Effector memory CD8-positive, alpha-beta T cell (primary cell): ENCODE measurements at regions not wholly inside any gene's neighbourhood (a gene's known extent, or its start where the extent isn't known, plus 50 kb on each side); places are given as distances from the start of the nearest gene placed in this dataset.

Experiments used
- ATAC-seq: fragments of 150-1000 bp; cut with Tn5 transposase; replicated peaks from 2 replicates; pipeline ENCODE4 v1.10.0; 2021; ENCODE audit warnings: mild to moderate bottlenecking, moderate library complexity
- DNase-seq, 3 experiments: peaks; one replicate each; pipeline ENCODE4 v3.0.0; 2021
- H3K27ac Mint-ChIP-seq, 2 donors: one replicate each; pipeline ENCODE4 v1.8.0; 2022; ENCODE audit warnings: mild to moderate bottlenecking in 2 of 2, mixed read lengths in 2 of 2, moderate library complexity in 2 of 2
- H3K27me3 Mint-ChIP-seq, 2 donors: one replicate each; pipeline ENCODE4 v1.8.0; 2022; ENCODE audit warnings: mixed read lengths in 2 of 2
- H3K36me3 Mint-ChIP-seq: one replicate; pipeline ENCODE4 v1.8.0; 2022; ENCODE audit warnings: mild to moderate bottlenecking, moderate library complexity, mixed read lengths; ENCODE audit not compliant: insufficient read depth
- H3K4me1 Mint-ChIP-seq, 2 donors: one replicate each; pipeline ENCODE4 v1.8.0; 2022; ENCODE audit warnings: low read depth in 2 of 2, mixed read lengths in 2 of 2
- H3K4me3 Mint-ChIP-seq, 2 donors: one replicate each; pipeline ENCODE4 v1.8.0; 2022; ENCODE audit warnings: mild to moderate bottlenecking in 2 of 2, mixed read lengths in 2 of 2, moderate library complexity in 2 of 2
- H3K9me3 Mint-ChIP-seq, 2 donors: one replicate each; pipeline ENCODE4 v1.8.0; 2022; ENCODE audit warnings: mixed read lengths in 2 of 2

- no peak overlapping the region for H3K27ac Mint-ChIP-seq
- ATAC-seq (no peak), DNase-seq (no peak)
- no peak overlapping the region for H3K4me3 Mint-ChIP-seq
- no peaks in the 10 kb centered on the region for H3K4me1 Mint-ChIP-seq
- H3K36me3 Mint-ChIP-seq: peaks cover 3% of the 10 kb centered on the region
- peaks cover 0 to 9% of the 10 kb centered on the region in 2 donors for H3K27me3 Mint-ChIP-seq
- H3K9me3 Mint-ChIP-seq: peaks cover 0 to 8% of the 10 kb centered on the region in 2 donors
Observed at GRCh38 chr18:73950116-73950700, 197.4 kb downstream of the FBXO15 start.

- Mint-ChIP-seq H3K4me1 (no peaks in the 10 kb centered on the region), H3K27ac (no peak overlapping the region), H3K4me3 (no peak overlapping the region), H3K27me3 (peaks cover 0 to 9% of the 10 kb centered on the region in 2 donors), H3K9me3 (peaks cover 1 to 8% of the 10 kb centered on the region in 2 donors), H3K36me3 (peaks cover 3% of the 10 kb centered on the region)
- DNase-seq (no peak), ATAC-seq (no peak)
Observed at GRCh38 chr18:73948497-73948896, 199.1 kb downstream of the FBXO15 start.

DNA sequence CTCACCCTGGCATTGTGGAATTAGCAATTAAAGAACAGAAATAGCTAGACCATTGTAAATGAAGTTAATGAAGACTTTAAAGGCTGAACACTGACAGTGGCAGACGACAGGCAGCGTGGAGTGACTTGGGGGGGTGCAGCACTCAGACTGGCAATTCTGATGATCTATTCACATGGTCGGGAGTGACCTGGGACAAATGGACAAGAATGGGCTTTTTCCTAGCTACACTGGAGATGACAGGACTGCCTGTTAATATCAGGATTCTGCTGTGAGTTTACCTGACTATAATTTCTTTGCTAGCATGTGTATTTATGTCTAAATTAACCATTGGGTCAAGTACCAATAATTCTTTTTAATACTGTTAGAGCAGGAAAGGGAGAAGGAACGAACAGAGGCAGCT, 199.6 kb downstream of the FBXO15 start:
- Mint-ChIP-seq H3K9me3 (peaks cover 1 to 8% of the 10 kb centered on the region in 2 donors), H3K4me1 (no peaks in the 10 kb centered on the region), H3K27me3 (peaks cover 0 to 9% of the 10 kb centered on the region in 2 donors), H3K4me3 (no peak overlapping the region), H3K27ac (no peak overlapping the region), H3K36me3 (peaks cover under 1% of the 10 kb centered on the region)
- no peak for DNase-seq
- no peak for ATAC-seq

- H3K27me3 Mint-ChIP-seq: peaks cover 0 to 9% of the 10 kb centered on the region in 2 donors
- H3K4me3 Mint-ChIP-seq: no peak overlapping the region
- no peak overlapping the region for H3K27ac Mint-ChIP-seq
- no peaks in the 10 kb centered on the region for H3K36me3 Mint-ChIP-seq
- H3K4me1 Mint-ChIP-seq: no peaks in the 10 kb centered on the region
- no peak for DNase-seq
- H3K9me3 Mint-ChIP-seq: peaks cover 1 to 8% of the 10 kb centered on the region in 2 donors
- ATAC-seq: no peak
Observed at GRCh38 chr18:73947180-73947921, 200.3 kb downstream of the FBXO15 start.

GRCh38 chr18:73945130-73945792, 202.4 kb downstream of the FBXO15 start:
- H3K27ac Mint-ChIP-seq: no peak overlapping the region
- no peak overlapping the region for H3K4me3 Mint-ChIP-seq
- H3K9me3 Mint-ChIP-seq: peaks cover 1 to 8% of the 10 kb centered on the region in 2 donors

DNA sequence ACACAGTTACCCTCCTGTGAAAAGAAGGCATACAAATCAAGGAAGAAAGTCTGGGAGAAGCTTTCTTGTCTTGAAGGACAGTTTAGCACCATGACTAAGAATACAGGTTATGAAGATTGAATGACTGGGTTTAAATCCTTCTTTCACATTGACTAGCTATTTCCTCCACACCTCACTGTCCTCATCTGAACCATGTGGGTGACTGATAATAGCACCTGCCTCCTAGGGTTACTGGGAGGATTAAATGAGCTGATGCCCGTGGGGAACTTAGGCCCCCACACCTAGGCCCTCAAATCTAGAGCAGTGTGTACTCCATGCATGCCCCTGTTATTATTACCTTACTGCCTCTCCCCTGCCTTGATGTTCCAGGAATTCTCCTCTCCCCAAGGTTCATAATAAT, 202.9 kb downstream of the FBXO15 start:
- H3K4me1 Mint-ChIP-seq: no peaks in the 10 kb centered on the region
- no peak overlapping the region for H3K4me3 Mint-ChIP-seq
- ATAC-seq (no peak), DNase-seq (no peak)
- H3K27ac Mint-ChIP-seq: no peak overlapping the region
- peaks cover 10 to 20% of the 10 kb centered on the region in 2 donors for H3K27me3 Mint-ChIP-seq
- H3K9me3 Mint-ChIP-seq: peaks cover 1 to 8% of the 10 kb centered on the region in 2 donors
- H3K36me3 Mint-ChIP-seq: no peaks in the 10 kb centered on the region

More at GRCh38 chr18:73945130-73945792, 202.4 kb downstream of the FBXO15 start:
- DNase-seq (no peak), ATAC-seq (no peak)
- Mint-ChIP-seq H3K27me3 (peaks cover 6 to 14% of the 10 kb centered on the region in 2 donors), H3K36me3 (no peaks in the 10 kb centered on the region), H3K4me1 (no peaks in the 10 kb centered on the region)

- ATAC-seq (no peak), DNase-seq (no peak)
- no peak overlapping the region for H3K4me3 Mint-ChIP-seq
- no peaks in the 10 kb centered on the region for H3K4me1 Mint-ChIP-seq
- peaks cover 1 to 8% of the 10 kb centered on the region in 2 donors for H3K9me3 Mint-ChIP-seq
- no peak overlapping the region for H3K27ac Mint-ChIP-seq
- no peaks in the 10 kb centered on the region for H3K36me3 Mint-ChIP-seq
- H3K27me3 Mint-ChIP-seq: peaks cover 17 to 28% of the 10 kb centered on the region in 2 donors
Observed at GRCh38 chr18:73943763-73944162, 203.9 kb downstream of the FBXO15 start.

DNA sequence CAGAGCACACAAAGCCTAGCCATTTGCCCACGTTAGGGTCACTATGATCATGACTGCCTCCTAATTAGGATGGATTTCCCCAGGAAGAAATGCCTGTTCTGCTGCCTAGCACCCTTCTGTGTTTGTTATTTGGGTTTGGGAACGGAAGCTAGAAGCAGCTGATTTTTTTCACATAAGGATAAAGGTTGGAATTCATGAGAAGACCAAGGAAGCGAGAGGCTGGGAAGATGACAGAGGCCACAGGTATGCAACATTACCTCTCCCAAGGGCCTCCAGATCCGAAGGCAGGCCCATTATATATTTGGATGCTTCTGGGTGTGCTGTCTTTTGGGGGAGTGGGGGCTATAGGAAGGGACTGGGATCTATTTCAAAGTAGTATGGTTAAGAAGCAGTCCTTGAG, 204.7 kb downstream of the FBXO15 start:
- DNase-seq (no peak), ATAC-seq (no peak)
- H3K4me3 Mint-ChIP-seq: no peak overlapping the region
- no peak overlapping the region for H3K27ac Mint-ChIP-seq
- no peaks in the 10 kb centered on the region for H3K4me1 Mint-ChIP-seq
- H3K27me3 Mint-ChIP-seq: peaks cover 17 to 24% of the 10 kb centered on the region in 2 donors
- peaks cover 1 to 4% of the 10 kb centered on the region in 2 donors for H3K9me3 Mint-ChIP-seq
- no peaks in the 10 kb centered on the region for H3K36me3 Mint-ChIP-seq

DNA sequence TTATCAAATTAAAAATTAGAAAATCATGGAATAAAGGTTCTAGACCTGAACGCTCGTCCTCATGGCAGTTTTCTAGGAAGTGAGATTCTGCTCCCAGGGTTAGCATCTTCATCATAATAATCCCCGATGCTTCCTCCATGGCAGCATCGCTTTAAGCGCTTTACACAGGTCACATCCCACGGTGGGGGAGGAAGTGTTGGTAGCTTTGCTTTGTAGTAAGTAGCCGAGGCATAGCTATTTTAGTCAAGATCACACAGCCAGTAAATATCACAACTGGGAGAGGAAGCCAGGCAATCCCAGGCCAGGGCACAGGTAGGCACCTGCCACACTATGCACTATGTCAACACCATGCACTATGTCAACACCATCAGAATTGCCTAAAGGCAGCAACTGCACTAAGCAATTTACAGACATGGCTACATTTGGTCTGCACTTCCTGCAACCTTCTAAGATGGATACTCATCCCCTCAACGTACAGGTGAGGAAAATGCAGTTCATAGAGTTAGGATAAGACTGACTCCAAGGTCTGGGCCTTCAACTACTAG, 205.5 kb downstream of the FBXO15 start:
- no peak overlapping the region for H3K4me3 Mint-ChIP-seq
- DNase-seq (no peak), ATAC-seq (no peak)
- H3K27me3 Mint-ChIP-seq: peaks cover 17 to 19% of the 10 kb centered on the region in 2 donors
- no peak overlapping the region for H3K27ac Mint-ChIP-seq
- H3K9me3 Mint-ChIP-seq: peaks cover 0 to 1% of the 10 kb centered on the region in 2 donors
- H3K4me1 Mint-ChIP-seq: no peaks in the 10 kb centered on the region
- no peaks in the 10 kb centered on the region for H3K36me3 Mint-ChIP-seq

- Mint-ChIP-seq H3K27ac (no peak overlapping the region), H3K4me3 (no peak overlapping the region), H3K4me1 (no peaks in the 10 kb centered on the region), H3K36me3 (no peaks in the 10 kb centered on the region), H3K27me3 (peaks cover 17 to 19% of the 10 kb centered on the region in 2 donors), H3K9me3 (peaks cover 0 to 1% of the 10 kb centered on the region in 2 donors)
- DNase-seq: no peak
- no peak for ATAC-seq
Observed at GRCh38 chr18:73940721-73941120, 206.9 kb downstream of the FBXO15 start.

GRCh38 chr18:73939391-73939790, 208.2 kb downstream of the FBXO15 start:
- Mint-ChIP-seq H3K4me1 (no peaks in the 10 kb centered on the region), H3K27ac (no peak overlapping the region), H3K36me3 (no peaks in the 10 kb centered on the region), H3K27me3 (peaks cover 17 to 19% of the 10 kb centered on the region in 2 donors), H3K4me3 (no peak overlapping the region), H3K9me3 (peaks cover 0 to 1% of the 10 kb centered on the region in 2 donors)
- DNase-seq (no peak), ATAC-seq (no peak)

- Mint-ChIP-seq H3K9me3 (peaks cover 0 to 2% of the 10 kb centered on the region in 2 donors), H3K4me1 (no peaks in the 10 kb centered on the region), H3K27ac (no peak overlapping the region), H3K27me3 (no peaks in the 10 kb centered on the region), H3K4me3 (no peak overlapping the region), H3K36me3 (no peaks in the 10 kb centered on the region)
- ATAC-seq (no peak), DNase-seq (no peak)
Observed at GRCh38 chr18:73933685-73934084, 213.9 kb downstream of the FBXO15 start.

GRCh38 chr18:73932976-73933375, 214.7 kb downstream of the FBXO15 start:
- ATAC-seq (no peak), DNase-seq (no peak)
- no peak overlapping the region for H3K27ac Mint-ChIP-seq
- H3K4me3 Mint-ChIP-seq: no peak overlapping the region
- no peaks in the 10 kb centered on the region for H3K36me3 Mint-ChIP-seq
- H3K9me3 Mint-ChIP-seq: peaks cover 0 to 2% of the 10 kb centered on the region in 2 donors
- H3K4me1 Mint-ChIP-seq: no peaks in the 10 kb centered on the region
- H3K27me3 Mint-ChIP-seq: no peaks in the 10 kb centered on the region
